ENCODE measurements at regions not wholly inside any gene's neighbourhood (a gene's known extent, or its start where the extent isn't known, plus 50 kb on each side); places are given as distances from the start of the nearest gene placed in this dataset.

DNA sequence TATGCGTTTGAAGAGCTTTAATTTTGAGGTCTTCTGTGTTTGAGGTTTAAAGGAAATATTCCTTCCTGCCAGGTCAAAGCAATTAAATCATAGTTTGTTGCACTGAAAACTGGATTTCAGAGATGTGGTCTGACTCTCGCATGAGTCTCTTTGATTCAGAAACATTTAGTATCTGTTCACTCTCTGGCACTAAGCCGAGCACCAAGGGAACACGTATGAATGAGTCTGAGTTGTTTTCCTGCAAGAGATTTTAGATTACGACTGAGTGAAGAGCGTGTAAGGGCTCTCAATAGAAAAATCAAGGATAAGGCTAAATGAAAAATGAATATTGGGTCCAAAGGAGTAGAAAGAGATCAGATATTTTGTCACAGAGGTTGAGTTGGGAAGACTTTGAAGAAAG, 875.4 kb upstream of the PRKX start:
- no peaks in the 10 kb centered on the region for H3K36me3 ChIP-seq (replicated peaks in 1 of 2; ENCODE audit: insufficient read depth in 1 of 2, low read depth in 2 of 2)
- 68 to 69% methylated on average over 6 of the region's 6 CpGs for WGBS, 2 donors
- H3K4me1 ChIP-seq = no peaks in the 10 kb centered on the region
- no peaks in the 10 kb centered on the region for H3K9me3 ChIP-seq
- H3K4me3 ChIP-seq = no peak overlapping the region
- H3K27me3 ChIP-seq = no peaks in the 10 kb centered on the region
- intact Hi-C loops (cut with DNase I) = no loop called here
- no peak for TF ChIP-seq CTCF (IDR thresholded peaks at IDR 0.05)
- no peak for TF ChIP-seq POLR2A (IDR thresholded peaks at IDR 0.05)
- DNase-seq (no peak), ATAC-seq (no peak)
- H3K27ac ChIP-seq = no peak overlapping the region

- Histone ChIP-seq H3K27ac (no peak overlapping the region), H3K9me3 (no peaks in the 10 kb centered on the region), H3K4me3 (no peak overlapping the region), H3K4me1 (no peaks in the 10 kb centered on the region), H3K27me3 (no peaks in the 10 kb centered on the region), H3K36me3 (replicated peaks in 1 of 2; ENCODE audit: insufficient read depth in 1 of 2, low read depth in 2 of 2) (no peaks in the 10 kb centered on the region)
- intact Hi-C loops (cut with DNase I) = no loop called here
- TF ChIP-seq POLR2A (IDR thresholded peaks at IDR 0.05) (no peak), CTCF (IDR thresholded peaks at IDR 0.05) (no peak)
- WGBS, 2 donors = 72 to 91% methylated on average over 5 of the region's 5 CpGs
- no peak for DNase-seq
- ATAC-seq = no peak
These were observed 875.0 kb upstream of the PRKX start for GRCh38 chrX:4588466-4588865.

DNA sequence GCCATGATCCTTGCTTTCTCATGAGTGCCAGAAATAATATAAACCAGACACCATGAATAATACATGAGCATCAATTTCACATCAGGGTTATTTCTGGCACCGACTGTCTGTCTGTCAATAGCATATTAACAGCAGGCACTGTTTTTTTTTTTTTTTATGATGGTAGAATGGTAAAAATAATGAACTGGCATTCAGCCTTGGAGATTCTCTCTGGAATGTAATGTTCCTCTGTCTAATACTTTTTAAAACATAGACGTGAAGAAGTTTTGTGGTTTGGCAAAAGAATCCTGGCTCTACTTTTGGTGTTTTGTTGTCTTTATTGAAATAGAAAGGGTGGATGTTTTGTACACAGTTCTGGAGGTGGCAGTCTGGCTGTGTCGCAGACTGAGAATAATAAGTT, 874.6 kb upstream of the PRKX start:
- H3K4me1 ChIP-seq = no peaks in the 10 kb centered on the region
- no peak overlapping the region for H3K4me3 ChIP-seq
- no peaks in the 10 kb centered on the region for H3K36me3 ChIP-seq (replicated peaks in 1 of 2; ENCODE audit: insufficient read depth in 1 of 2, low read depth in 2 of 2)
- H3K27ac ChIP-seq = no peak overlapping the region
- TF ChIP-seq CTCF (IDR thresholded peaks at IDR 0.05) (no peak), POLR2A (IDR thresholded peaks at IDR 0.05) (no peak)
- H3K9me3 ChIP-seq = no peaks in the 10 kb centered on the region
- intact Hi-C loops (cut with DNase I) = no loop called here
- ATAC-seq (no peak), DNase-seq (no peak)
- WGBS, 2 donors = 50 to 55% methylated on average over 3 of the region's 3 CpGs
- H3K27me3 ChIP-seq = no peaks in the 10 kb centered on the region

GRCh38 chrX:4579999-4580398, 866.5 kb upstream of the PRKX start:
- DNase-seq (no peak), ATAC-seq (no peak)
- no peaks in the 10 kb centered on the region for H3K36me3 ChIP-seq (replicated peaks in 1 of 2; ENCODE audit: insufficient read depth in 1 of 2, low read depth in 2 of 2)
- no peak overlapping the region for H3K4me3 ChIP-seq
- H3K4me1 ChIP-seq = no peaks in the 10 kb centered on the region
- no peak overlapping the region for H3K27ac ChIP-seq
- 78 to 89% methylated on average over 5 of the region's 5 CpGs for WGBS, 2 donors
- no peaks in the 10 kb centered on the region for H3K27me3 ChIP-seq
- no peak for TF ChIP-seq POLR2A (IDR thresholded peaks at IDR 0.05)
- no peak for TF ChIP-seq CTCF (IDR thresholded peaks at IDR 0.05)
- intact Hi-C loops (cut with DNase I) = no loop called here
- H3K9me3 ChIP-seq = no peaks in the 10 kb centered on the region

DNA sequence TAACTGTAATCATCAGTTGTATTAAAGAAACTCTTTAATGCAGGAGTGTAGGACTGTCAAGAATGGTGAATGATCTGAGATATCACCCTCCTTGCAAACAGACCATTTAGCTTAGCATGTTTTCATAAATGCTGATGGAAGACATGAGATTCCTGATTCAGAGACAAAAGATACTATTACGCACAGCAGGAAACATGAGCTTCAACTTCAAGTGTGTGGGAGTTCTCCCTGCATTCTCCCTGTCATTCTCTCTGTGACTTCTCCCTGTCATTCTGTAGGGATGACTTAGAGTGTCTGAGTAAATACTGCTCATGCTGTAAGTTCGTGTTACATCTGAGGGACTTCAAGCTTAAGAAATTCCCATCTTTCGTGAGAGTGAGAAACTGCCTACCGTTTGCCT, 866.0 kb upstream of the PRKX start:
- ATAC-seq = no peak
- no peak for TF ChIP-seq POLR2A (IDR thresholded peaks at IDR 0.05)
- TF ChIP-seq CTCF (IDR thresholded peaks at IDR 0.05) = no peak
- Histone ChIP-seq H3K27me3 (no peaks in the 10 kb centered on the region), H3K4me3 (no peak overlapping the region), H3K36me3 (replicated peaks in 1 of 2; ENCODE audit: insufficient read depth in 1 of 2, low read depth in 2 of 2) (no peaks in the 10 kb centered on the region), H3K4me1 (no peaks in the 10 kb centered on the region), H3K9me3 (no peaks in the 10 kb centered on the region), H3K27ac (no peak overlapping the region)
- no peak for DNase-seq
- WGBS, 2 donors = 70 to 75% methylated on average over 4 of the region's 4 CpGs
- intact Hi-C loops (cut with DNase I) = no loop called here
